HG03097 (cell line): ENCODE measurements at regions not wholly inside any gene's neighbourhood (a gene's known extent, or its start where the extent isn't known, plus 50 kb on each side); places are given as distances from the start of the nearest gene placed in this dataset.

ENCODE experiments used
- ATAC-seq: cut with Tn5 transposase; IDR thresholded peaks from one replicate; pipeline ENCODE4 v1.9.1; 2021; ENCODE audit not compliant: unreplicated experiment, low FRiP score

DNA sequence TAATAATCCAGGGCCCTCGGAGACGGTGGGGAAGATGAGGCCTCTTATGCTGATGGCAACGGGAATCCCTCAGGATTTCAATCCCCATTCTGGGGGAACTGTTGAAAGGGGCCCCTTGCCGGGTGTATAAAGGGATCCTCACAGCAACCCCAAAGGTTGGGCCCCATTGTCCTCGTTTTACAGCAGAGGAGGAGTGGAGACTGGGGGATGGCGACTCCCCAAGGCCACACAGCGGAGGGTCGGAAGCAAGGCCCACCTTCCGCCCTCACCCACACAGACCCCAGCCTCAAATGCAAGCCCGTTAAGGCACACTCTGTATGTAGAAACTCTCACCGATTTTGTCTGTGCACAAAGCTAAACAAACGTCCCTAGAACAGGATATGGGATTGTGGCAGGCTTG lies 327.9 kb upstream of the DIO3 start:
- no peak for ATAC-seq

DNA sequence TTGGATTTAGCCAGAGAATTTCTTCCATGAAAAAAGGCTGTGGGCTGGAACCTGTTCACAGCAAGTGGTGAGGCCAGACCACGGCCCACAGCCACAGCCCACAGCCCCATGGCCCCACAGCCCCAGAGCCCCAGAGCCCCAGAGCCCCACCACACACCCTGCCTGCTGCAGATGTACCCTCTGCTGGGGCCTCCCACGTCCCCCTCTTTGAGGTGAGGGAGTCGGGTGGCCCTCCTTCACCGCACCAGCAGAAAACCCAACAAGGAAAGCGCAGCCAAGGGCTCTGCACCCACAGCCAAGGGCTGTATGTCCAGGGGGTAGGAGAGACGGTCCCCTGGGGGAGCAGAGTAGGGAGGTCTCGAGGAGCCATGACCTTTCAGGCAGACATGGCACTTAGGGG lies 327.5 kb upstream of the DIO3 start:
- ATAC-seq, result no peak

GRCh38 chr14:101234244-101234937 lies 326.9 kb upstream of the DIO3 start:
- ATAC-seq, result no peak

DNA sequence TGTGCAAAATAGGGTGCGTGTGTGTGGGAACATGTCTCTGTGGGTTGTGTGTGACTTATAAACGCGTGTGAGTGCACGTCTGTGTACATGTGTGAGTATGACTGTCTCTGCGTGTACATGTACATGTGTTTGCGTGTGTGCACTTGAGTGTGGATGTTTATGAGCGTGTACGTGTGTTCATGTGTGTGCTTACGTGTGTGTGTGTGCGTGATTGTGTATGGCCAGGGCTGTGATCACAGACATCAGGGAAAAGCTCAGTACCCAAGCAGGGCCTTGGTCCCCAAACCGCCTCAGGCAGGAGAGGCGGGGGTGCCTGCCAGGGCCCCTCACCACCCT lies 326.3 kb upstream of the DIO3 start:
- no peak for ATAC-seq

DNA sequence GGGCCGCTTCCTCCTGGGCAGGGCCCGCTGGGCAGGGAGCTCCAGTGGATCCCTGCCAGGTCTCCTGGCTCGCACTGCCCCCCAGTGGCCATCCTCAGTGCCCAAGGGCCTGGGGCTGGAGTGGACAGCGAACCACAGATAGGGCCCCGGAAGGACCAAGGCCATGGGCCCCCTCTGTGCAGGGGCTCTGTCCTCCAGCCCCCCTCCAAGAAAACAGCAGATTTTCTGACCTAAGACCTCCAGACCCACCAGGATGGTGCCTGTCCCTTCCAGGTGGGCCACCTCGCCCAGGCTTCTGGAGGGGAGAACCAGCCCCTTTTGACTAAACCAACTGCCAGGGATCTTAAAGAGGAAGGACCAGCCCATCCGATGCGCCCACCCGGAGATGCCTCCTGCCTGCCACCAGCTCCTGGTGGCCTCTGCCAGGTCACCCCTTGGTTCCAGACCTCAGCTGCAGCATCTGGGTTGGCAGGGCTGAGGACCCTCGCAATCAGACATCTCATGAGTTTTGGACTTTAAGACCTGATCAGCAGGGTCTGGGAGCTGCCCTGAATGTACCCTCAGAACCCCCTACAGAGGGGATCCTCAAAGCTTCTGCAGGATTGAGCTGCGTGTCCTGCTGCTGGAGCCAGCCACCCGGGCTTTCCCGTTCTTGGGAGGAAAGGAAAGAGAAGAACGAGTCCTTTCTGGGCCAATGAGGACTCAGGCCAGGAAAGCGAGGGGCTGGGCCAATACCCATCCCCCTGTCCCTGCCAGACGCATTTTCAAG lies 325.8 kb upstream of the DIO3 start:
- ATAC-seq, result no peak

DNA sequence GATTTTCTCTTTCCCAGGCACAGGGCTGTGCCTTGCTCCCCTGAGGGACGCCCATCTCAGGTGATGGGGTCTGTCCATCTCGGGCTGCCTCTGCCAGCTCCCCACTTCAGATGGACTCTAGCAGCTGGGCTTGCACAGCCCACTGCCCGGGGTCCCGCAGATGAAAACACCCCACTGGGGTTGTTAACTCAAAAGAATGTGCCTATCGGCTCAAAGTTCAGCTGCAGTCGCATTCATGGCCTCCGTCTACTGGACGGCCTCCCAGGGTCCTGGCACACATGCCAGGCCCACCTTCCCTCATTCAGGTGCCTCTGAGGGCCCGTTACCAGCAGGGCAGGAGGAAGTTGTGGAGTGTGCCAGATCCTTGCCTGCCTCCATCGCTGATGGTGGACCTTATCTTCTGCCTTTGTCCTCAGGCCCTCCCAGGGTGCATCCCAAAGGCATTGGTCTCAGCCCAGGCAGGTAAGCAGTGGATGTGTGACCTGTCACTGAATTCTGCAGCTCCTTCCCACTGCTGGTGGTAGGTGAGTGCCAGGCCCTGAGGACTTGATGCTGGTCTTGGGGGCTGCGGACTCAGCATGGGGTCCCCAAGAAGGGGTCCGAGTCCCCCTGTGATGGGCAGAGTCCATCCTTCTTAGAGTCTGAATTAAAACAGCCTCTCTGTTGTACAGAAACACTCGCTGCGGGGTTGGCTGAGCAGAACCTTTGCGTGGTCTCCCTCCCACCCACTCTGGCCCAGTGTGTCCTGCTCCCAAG lies 324.6 kb upstream of the DIO3 start:
- no peak for ATAC-seq

GRCh38 chr14:101237252-101237616 lies 324.1 kb upstream of the DIO3 start:
- no peak for ATAC-seq

GRCh38 chr14:101239065-101239464 lies 322.2 kb upstream of the DIO3 start:
- ATAC-seq, result no peak

DNA sequence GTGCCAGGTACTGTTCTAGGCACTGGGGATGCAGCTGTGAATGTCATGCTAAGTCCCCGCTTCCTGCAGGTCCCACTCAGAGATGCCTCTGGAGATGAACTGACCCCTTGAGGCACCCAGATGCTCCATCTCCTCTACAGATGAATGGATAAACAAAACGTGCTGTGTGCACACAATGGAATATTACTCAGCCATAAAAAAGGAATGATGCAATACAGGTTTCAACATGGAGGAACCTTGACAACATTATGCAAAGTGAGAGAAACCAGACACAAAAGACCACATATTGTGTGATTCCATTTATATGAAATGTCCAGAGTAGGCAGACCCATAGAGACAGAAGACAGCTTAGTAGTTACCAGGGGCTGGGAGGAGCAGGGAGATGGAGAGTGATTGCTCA lies 320.1 kb upstream of the DIO3 start:
- no peak for ATAC-seq

- ATAC-seq, result no peak
Measured at GRCh38 chr14:101241807-101242278, 319.5 kb upstream of the DIO3 start.

- ATAC-seq, result no peak
Measured at GRCh38 chr14:101242442-101243385, 318.6 kb upstream of the DIO3 start.

DNA sequence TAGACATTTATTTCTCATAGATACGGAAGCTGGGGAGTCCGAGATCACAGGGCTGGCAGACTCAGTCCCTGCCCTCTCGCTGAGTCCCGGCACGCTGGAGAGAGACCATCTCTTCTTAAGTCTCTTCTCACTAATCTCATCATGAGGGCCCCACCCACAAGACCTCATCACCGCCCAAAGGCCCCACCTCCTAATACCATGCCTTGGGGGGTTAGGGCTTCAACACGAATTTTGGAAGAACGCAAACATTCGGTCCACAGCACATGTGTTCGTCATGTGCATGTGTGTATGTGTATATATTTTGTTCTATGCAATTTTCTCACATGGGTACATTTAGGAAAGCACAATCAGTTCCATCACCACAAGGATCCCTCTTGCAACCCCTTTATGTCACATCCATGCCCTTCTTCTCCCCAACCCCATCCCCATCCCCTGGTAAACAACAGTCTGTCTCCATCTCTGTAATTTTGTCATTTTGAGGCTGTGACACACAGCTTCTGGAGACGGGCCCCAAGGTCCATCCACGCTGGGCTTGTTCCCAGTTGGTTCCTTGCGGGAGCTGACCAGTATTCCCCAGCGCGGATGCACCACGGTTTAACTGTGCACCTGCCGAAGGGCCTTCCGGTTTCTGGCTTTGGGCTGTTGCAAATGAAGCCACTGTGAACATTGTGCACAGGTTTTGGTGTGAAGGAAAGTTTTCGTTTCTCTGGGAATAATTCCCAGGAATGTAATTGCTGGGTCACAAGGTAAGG lies 317.5 kb upstream of the DIO3 start:
- ATAC-seq, result no peak

DNA sequence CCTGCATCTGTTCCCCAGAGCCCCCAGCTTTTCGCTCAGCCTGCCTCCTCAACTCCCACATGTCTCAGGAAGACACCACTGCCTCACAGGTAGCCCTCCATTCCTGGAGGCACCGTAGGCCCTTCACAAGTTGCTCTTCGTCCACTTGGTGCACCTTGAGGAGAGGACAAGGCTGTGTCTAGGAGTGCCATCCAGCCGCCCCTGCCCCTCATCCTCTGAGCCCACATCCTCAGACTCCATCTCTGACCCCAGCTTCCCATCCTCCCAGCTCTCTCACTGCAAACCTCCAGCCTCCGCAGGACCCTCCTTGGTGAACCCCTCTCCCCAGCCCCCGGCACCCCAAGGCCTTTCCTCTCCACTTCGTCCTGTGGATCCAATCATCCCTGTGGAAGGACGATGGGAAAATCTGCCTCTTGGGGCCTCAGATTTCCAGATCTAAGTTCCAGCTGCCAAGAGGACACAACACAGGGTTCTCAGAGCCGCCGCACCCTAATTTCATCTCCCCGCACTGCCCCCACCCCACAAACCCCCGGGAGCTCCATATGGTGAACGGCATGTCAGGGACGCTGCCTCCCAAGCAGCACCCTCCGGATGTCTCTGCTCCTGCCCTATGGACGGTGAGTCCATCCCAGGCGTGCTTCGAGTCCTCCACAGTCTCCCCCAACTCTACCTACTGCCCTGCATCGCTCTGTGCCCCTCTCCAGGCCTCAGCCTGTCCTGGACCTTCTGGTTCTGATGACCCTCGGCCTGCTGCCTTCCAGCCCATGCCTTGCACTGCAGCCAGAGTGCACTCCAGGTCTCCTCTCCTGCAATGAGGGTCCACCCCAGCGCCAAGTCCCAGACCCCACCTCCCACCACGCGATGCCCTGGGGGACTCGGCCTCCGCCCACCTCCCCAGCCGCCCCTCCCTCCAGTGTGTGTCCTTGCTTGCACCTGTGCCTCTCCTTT lies 314.1 kb upstream of the DIO3 start:
- ATAC-seq, result no peak

GRCh38 chr14:101247842-101248725 lies 313.2 kb upstream of the DIO3 start:
- ATAC-seq, result no peak

GRCh38 chr14:101248840-101249675 lies 312.2 kb upstream of the DIO3 start:
- ATAC-seq, result no peak

- ATAC-seq, result no peak
Measured at GRCh38 chr14:101249676-101250036, 311.6 kb upstream of the DIO3 start.

DNA sequence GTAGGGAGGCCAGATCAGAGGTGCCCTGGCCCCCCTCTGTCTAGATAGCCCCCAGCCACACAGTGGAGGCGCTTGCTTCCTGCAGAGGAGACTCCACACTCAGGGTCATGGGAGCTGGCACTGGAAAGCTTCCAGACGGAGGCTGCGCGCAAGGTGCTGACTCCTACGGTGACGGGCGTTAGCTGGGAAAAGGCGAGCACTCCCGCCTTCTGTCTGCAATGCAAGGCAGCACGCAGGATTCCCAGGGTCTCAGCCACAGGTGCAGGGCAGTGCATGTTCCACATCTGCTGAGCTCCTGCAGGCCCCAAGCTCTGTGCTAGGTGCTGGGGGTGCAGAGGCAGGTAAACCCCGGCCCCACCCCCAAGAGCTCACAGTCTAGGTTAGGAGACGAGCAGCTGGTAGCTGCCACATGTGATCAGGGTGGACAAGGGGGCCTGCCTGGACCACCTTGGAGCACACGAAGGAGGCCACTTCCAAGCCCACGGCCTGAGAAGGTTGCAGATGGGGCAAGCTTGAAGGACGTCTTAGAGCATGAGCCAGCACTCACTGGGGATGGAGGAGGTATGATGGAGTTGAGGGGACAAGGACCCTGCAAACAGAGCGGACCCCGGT lies 310.9 kb upstream of the DIO3 start:
- ATAC-seq, result no peak
